Rectal smooth muscle tissue (tissue), 1 donor: ENCODE measurements at regions not wholly inside any gene's neighbourhood (a gene's known extent, or its start where the extent isn't known, plus 50 kb on each side); places are given as distances from the start of the nearest gene placed in this dataset.

Experiments
- H3K27ac ChIP-seq: one replicate; pipeline ENCODE4 v1.7.0; 2013; ENCODE audit warnings: low read depth, low read length, inconsistent platforms
- H3K27me3 ChIP-seq: one replicate; pipeline ENCODE4 v1.7.0; 2013; ENCODE audit warnings: low read length; ENCODE audit not compliant: control insufficient read depth, insufficient read depth
- H3K36me3 ChIP-seq: one replicate; pipeline ENCODE4 v1.7.0; 2013; ENCODE audit warnings: low read length; ENCODE audit not compliant: control insufficient read depth, insufficient read depth
- H3K4me1 ChIP-seq: one replicate; pipeline ENCODE4 v1.7.0; 2013; ENCODE audit warnings: low read length; ENCODE audit not compliant: control insufficient read depth, insufficient read depth
- H3K4me3 ChIP-seq: one replicate; pipeline ENCODE4 v1.7.0; 2013; ENCODE audit warnings: low read length
- H3K9ac ChIP-seq: one replicate; pipeline ENCODE4 v1.7.0; 2013; ENCODE audit warnings: low read length

GRCh38 chr2:16210841-16211240 lies 270.5 kb downstream of the MYCN start:
- no peak overlapping the region for H3K9ac ChIP-seq
- H3K4me1 ChIP-seq = no peaks in the 10 kb centered on the region
- no peak overlapping the region for H3K27ac ChIP-seq
- no peaks in the 10 kb centered on the region for H3K27me3 ChIP-seq
- no peaks in the 10 kb centered on the region for H3K36me3 ChIP-seq
- no peak overlapping the region for H3K4me3 ChIP-seq

DNA sequence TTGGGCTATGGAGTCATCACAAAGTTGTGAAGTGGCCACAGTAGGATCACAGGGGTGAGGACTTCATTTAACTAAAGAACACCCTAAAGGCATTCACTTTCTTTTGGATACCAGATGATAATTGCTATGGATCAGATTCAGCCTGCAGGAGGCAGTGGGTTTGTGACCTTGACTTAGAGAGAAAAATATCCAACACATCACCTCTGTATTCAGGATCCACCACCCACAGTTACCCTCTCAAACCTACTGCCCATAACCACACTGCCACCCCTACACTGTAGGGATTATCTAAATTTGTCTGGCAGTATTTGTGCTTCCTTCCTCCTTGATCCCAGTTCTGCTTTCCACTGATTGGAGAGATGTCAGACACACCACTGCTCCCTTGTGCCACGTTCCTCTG lies 269.4 kb downstream of the MYCN start:
- Histone ChIP-seq H3K27ac (no peak overlapping the region), H3K9ac (no peak overlapping the region), H3K27me3 (no peaks in the 10 kb centered on the region), H3K4me1 (no peaks in the 10 kb centered on the region), H3K36me3 (no peaks in the 10 kb centered on the region), H3K4me3 (no peak overlapping the region)

DNA sequence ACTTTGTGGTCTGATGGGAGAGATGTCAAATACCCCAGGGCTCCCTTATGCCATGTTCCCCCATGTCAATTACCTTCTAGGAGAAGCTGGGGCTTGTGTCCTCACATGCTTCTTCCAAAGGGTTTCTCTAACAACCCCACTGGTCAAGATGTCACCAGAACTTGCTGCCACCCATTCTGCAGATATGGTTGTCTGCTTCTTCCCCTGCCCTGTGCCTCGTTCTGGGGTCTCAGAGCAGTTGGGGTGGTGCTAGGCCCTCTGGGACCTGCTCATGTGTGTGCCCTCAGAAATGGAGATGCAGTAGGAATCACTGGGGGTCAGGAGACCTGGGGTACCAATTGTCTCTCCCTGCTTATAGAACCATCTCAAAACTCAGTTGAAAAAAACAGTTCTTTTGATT lies 268.6 kb downstream of the MYCN start:
- Histone ChIP-seq H3K4me3 (no peak overlapping the region), H3K4me1 (no peaks in the 10 kb centered on the region), H3K9ac (no peak overlapping the region), H3K27ac (no peak overlapping the region), H3K27me3 (no peaks in the 10 kb centered on the region), H3K36me3 (no peaks in the 10 kb centered on the region)

DNA sequence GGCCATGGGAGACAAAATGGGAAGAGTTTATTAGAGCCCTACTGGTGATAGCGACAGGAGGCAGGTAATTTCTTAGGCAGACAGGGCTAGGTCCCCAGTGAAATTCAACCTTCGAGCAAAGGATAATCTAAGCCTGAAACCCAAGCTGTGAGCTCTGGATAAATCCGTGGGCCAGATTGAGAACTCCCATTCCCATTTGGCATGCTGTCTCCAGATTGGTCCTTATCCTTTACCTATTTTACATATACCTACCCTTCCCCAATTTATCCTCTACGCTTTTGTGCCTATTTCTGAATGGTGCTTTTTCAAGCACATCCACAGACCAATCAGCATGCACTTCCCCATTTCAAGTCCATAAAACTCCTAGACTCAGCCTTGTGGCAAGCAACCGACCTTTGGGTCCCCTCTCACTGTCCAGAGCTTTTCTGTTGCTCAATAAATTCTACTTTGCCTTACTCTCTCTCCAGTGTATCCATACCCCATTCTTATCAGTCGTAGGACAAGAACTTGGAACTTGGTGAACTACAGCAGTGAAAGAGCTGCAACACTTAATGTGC lies 268.0 kb downstream of the MYCN start:
- no peak overlapping the region for H3K9ac ChIP-seq
- no peaks in the 10 kb centered on the region for H3K4me1 ChIP-seq
- no peaks in the 10 kb centered on the region for H3K27me3 ChIP-seq
- no peak overlapping the region for H3K27ac ChIP-seq
- H3K4me3 ChIP-seq = no peak overlapping the region
- H3K36me3 ChIP-seq = no peaks in the 10 kb centered on the region

- H3K27ac ChIP-seq = no peak overlapping the region
- no peaks in the 10 kb centered on the region for H3K4me1 ChIP-seq
- H3K9ac ChIP-seq = no peak overlapping the region
- H3K27me3 ChIP-seq = no peaks in the 10 kb centered on the region
- no peaks in the 10 kb centered on the region for H3K36me3 ChIP-seq
- no peak overlapping the region for H3K4me3 ChIP-seq
Observed at GRCh38 chr2:16207611-16208010, 267.3 kb downstream of the MYCN start.

DNA sequence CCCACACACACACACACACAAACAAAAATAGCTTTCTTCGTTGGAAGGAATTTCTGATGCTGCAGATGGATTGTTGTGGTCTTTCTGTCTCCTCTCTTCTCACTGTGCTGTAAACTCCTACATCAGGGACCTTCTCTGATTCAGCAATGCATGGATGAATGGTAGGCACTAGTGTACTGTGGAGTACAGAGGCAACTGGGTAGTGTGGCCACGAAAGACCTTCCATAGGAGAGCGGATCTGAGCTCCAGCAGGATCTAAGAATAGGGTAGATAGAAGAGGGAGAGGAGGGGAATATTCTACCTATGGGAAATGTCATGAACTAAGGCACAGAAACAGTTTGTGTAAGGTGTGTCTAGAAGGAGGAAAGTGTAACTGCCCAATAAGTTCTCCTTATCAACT lies 266.8 kb downstream of the MYCN start:
- Histone ChIP-seq H3K27ac (no peak overlapping the region), H3K27me3 (no peaks in the 10 kb centered on the region), H3K9ac (no peak overlapping the region), H3K4me1 (no peaks in the 10 kb centered on the region), H3K4me3 (no peak overlapping the region), H3K36me3 (no peaks in the 10 kb centered on the region)

GRCh38 chr2:16206191-16206944 lies 266.0 kb downstream of the MYCN start:
- Histone ChIP-seq H3K27ac (no peak overlapping the region), H3K27me3 (no peaks in the 10 kb centered on the region), H3K4me1 (no peaks in the 10 kb centered on the region), H3K36me3 (no peaks in the 10 kb centered on the region), H3K9ac (no peak overlapping the region), H3K4me3 (no peak overlapping the region)

GRCh38 chr2:16205631-16206030 lies 265.3 kb downstream of the MYCN start:
- Histone ChIP-seq H3K4me1 (no peaks in the 10 kb centered on the region), H3K27me3 (no peaks in the 10 kb centered on the region), H3K9ac (no peak overlapping the region), H3K27ac (no peak overlapping the region), H3K36me3 (no peaks in the 10 kb centered on the region), H3K4me3 (no peak overlapping the region)

GRCh38 chr2:16204886-16205620 lies 264.7 kb downstream of the MYCN start:
- Histone ChIP-seq H3K27me3 (no peaks in the 10 kb centered on the region), H3K4me1 (no peaks in the 10 kb centered on the region)

DNA sequence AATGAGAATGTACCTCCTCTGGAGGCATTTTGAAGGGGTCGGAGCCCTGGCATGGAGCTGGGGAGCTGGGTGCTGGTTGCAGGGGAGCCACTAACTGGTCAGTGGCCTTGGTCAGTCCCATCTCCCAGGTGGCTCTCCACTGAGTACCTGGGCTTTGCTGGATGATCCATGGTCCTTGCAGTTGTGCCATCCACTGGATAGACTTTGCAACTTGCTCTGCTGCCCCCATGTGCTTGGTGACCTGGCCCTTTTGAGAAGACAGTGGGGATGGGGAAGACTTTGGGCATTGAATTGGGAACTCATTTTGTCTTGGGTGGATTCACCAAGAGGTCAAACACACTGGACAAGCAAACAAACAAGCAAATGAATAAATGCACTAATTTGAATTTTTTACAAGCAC lies 263.9 kb downstream of the MYCN start:
- Histone ChIP-seq H3K4me3 (no peak overlapping the region), H3K27me3 (no peaks in the 10 kb centered on the region), H3K27ac (no peak overlapping the region), H3K36me3 (no peaks in the 10 kb centered on the region), H3K9ac (no peak overlapping the region), H3K4me1 (no peaks in the 10 kb centered on the region)

More at GRCh38 chr2:16204886-16205620, 264.7 kb downstream of the MYCN start:
- Histone ChIP-seq H3K36me3 (no peaks in the 10 kb centered on the region), H3K4me3 (no peak overlapping the region), H3K27ac (no peak overlapping the region), H3K9ac (no peak overlapping the region)

DNA sequence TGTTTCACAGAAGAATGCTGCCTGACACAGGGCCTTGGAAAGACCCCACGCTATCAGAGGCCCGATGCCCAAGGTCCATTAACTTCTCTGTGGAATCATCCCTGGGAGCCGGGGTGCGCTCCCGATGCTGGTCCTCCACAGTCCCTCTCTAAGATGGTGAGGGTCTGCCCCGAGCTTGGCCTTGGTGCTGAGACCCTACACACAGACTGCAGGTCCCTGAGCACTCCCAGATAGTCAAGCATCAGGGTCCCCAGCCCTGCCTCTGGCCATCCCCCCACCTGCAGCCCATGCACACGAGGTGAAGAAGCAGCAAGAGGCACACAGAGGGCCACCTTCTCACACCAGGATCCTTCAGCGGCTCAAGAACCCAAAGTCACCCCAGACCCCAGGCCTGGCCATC lies 263.3 kb downstream of the MYCN start:
- Histone ChIP-seq H3K27ac (no peak overlapping the region), H3K4me1 (no peaks in the 10 kb centered on the region), H3K36me3 (no peaks in the 10 kb centered on the region), H3K27me3 (no peaks in the 10 kb centered on the region), H3K9ac (no peak overlapping the region), H3K4me3 (no peak overlapping the region)

DNA sequence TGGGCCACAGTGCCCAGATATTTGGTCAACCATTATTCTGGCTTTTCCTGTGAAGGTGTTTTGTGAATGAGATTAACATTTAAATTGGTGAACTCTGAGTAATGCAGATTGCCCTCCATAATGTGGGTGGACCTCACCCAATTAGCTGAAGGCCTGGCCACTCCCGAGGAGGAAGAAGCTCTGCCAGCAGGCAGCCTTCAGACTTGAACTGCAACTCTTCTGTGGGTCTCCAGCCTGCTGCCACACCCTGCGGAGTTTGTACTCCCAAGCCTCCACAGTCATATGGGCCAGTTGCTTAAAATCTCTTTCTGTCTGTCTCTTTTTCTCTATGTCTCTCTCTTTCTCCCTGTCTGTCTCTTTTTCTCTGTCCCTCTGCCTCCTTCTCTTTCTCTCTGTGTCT lies 262.7 kb downstream of the MYCN start:
- Histone ChIP-seq H3K4me3 (no peak overlapping the region), H3K4me1 (no peaks in the 10 kb centered on the region), H3K27me3 (no peaks in the 10 kb centered on the region), H3K36me3 (no peaks in the 10 kb centered on the region), H3K27ac (no peak overlapping the region), H3K9ac (no peak overlapping the region)
